GM12865 (cell line): ENCODE measurements at regions not wholly inside any gene's neighbourhood (a gene's known extent, or its start where the extent isn't known, plus 50 kb on each side); places are given as distances from the start of the nearest gene placed in this dataset.
A peak's percentile ranks its signal among the peaks of the same experiment; 100 is the strongest.

Source experiments
- DNase-seq: peaks from one replicate; pipeline ENCODE4 v3.0.0; 2010; ENCODE audit warnings: low read depth
- H3K4me3 ChIP-seq: 2 replicates; pipeline ENCODE4 v1.5.1; 2011; ENCODE audit warnings: mild to moderate bottlenecking, low read depth, low read length, control low read depth
- CTCF ChIP-seq: IDR thresholded peaks from 2 replicates; pipeline ENCODE4 v1.5.1; 2011; ENCODE audit warnings: low read length, control low read depth, low read depth, inconsistent platforms; ENCODE audit not compliant: insufficient read depth; ENCODE audit errors: missing control alignments

- TF ChIP-seq CTCF: no peak
- H3K4me3 ChIP-seq: no peak overlapping the region
- no peak for DNase-seq
Measured at GRCh38 chr1:235018161-235018560, 110.5 kb downstream of the TOMM20 start.

- no peak for DNase-seq
- no peak for TF ChIP-seq CTCF
- no peak overlapping the region for H3K4me3 ChIP-seq
Measured at GRCh38 chr1:235017719-235018118, 110.9 kb downstream of the TOMM20 start.

- no peak for TF ChIP-seq CTCF
- H3K4me3 ChIP-seq: no peak overlapping the region
- no peak for DNase-seq
Measured at GRCh38 chr1:235017191-235017590, 111.4 kb downstream of the TOMM20 start.

GRCh38 chr1:235015291-235015985, 113.2 kb downstream of the TOMM20 start:
- no peak for TF ChIP-seq CTCF
- DNase-seq: peak; percentile 95
- H3K4me3 ChIP-seq: no peak overlapping the region

- no peak for TF ChIP-seq CTCF
- no peak for DNase-seq
- H3K4me3 ChIP-seq: no peak overlapping the region
Measured at GRCh38 chr1:235014756-235015155, 113.9 kb downstream of the TOMM20 start.

GRCh38 chr1:235013512-235013911, 115.1 kb downstream of the TOMM20 start:
- TF ChIP-seq CTCF: no peak
- H3K4me3 ChIP-seq: no peak overlapping the region
- no peak for DNase-seq

- TF ChIP-seq CTCF: peak; percentile 2
- no peak for DNase-seq
- H3K4me3 ChIP-seq: peak overlapping the region; percentile 44
Measured at GRCh38 chr1:235012436-235013210, 116.0 kb downstream of the TOMM20 start.
